ENCODE measurements at regions not wholly inside any gene's neighbourhood (a gene's known extent, or its start where the extent isn't known, plus 50 kb on each side); places are given as distances from the start of the nearest gene placed in this dataset.

GRCh38 chr11:25602149-25602548, 729.8 kb upstream of the ANO3 start:
- H3K27me3 ChIP-seq (ENCODE audit: control insufficient read depth, insufficient read depth, low read length), result no peaks in the 10 kb centered on the region
- TF ChIP-seq REST (IDR thresholded peaks at IDR 0.05; ENCODE audit: insufficient read depth in 1 of 2, low read depth in 2 of 2, low read length in 1 of 2) (no peak), POLR2AphosphoS5 (IDR thresholded peaks at IDR 0.05; ENCODE audit: low read depth, low read length) (no peak), CTCF (IDR thresholded peaks at IDR 0.05) (no peak), SIN3A (IDR thresholded peaks at IDR 0.05; ENCODE audit: borderline replicate concordance, insufficient read depth, low read depth, low read length) (no peak), TCF7L2 (IDR thresholded peaks at IDR 0.05; ENCODE audit: low read depth, low read length) (no peak)
- no peak overlapping the region for H3K4me3 ChIP-seq (ENCODE audit: low read depth in 2 of 2, low read length in 2 of 2)
- H3K4me1 ChIP-seq (ENCODE audit: control insufficient read depth, insufficient read depth, low read length), result no peaks in the 10 kb centered on the region
- DNase-seq (ENCODE audit: low read depth, low spot score) (no peak), ATAC-seq (no peak)
- ChIA-PET CTCF (no interaction called here), POLR2A (no interaction called here)
- no peaks in the 10 kb centered on the region for H3K9me3 ChIP-seq (ENCODE audit: control insufficient read depth, insufficient read depth, low read depth, low read length)
- BruUV-seq (replicated peaks), result no TSS peak
- H3K36me3 ChIP-seq (ENCODE audit: control insufficient read depth, insufficient read depth, low read length), result no peaks in the 10 kb centered on the region
- in situ Hi-C loops (cut with HindIII; ENCODE audit: low pct_unique_long_range_greater_than_20kb, low sequenced_read_pairs), result no loop called here
- intact Hi-C loops (cut with micrococcal nuclease; ENCODE audit: unreplicated experiment), result no loop called here
- H3K27ac ChIP-seq (ENCODE audit: low read length), result no peak overlapping the region

GRCh38 chr11:25602959-25603358, 729.0 kb upstream of the ANO3 start:
- BruUV-seq (replicated peaks), result no TSS peak
- TF ChIP-seq POLR2AphosphoS5 (IDR thresholded peaks at IDR 0.05; ENCODE audit: low read depth, low read length), result no peak
- in situ Hi-C loops (cut with HindIII; ENCODE audit: low pct_unique_long_range_greater_than_20kb, low sequenced_read_pairs) (no loop called here), intact Hi-C loops (cut with micrococcal nuclease; ENCODE audit: unreplicated experiment) (no loop called here)
- Histone ChIP-seq H3K27ac (ENCODE audit: low read length) (no peak overlapping the region), H3K4me3 (ENCODE audit: low read depth in 2 of 2, low read length in 2 of 2) (no peak overlapping the region), H3K4me1 (ENCODE audit: control insufficient read depth, insufficient read depth, low read length) (no peaks in the 10 kb centered on the region), H3K9me3 (ENCODE audit: control insufficient read depth, insufficient read depth, low read depth, low read length) (no peaks in the 10 kb centered on the region), H3K27me3 (ENCODE audit: control insufficient read depth, insufficient read depth, low read length) (no peaks in the 10 kb centered on the region), H3K36me3 (ENCODE audit: control insufficient read depth, insufficient read depth, low read length) (no peaks in the 10 kb centered on the region)
- ChIA-PET CTCF (no interaction called here), POLR2A (no interaction called here)
- ATAC-seq (no peak), DNase-seq (ENCODE audit: low read depth, low spot score) (no peak)

GRCh38 chr11:25612806-25613205, 719.1 kb upstream of the ANO3 start:
- in situ Hi-C loops (cut with HindIII; ENCODE audit: low pct_unique_long_range_greater_than_20kb, low sequenced_read_pairs), result no loop called here
- H3K27ac ChIP-seq (ENCODE audit: low read length), result no peak overlapping the region

More at GRCh38 chr11:25612806-25613205, 719.1 kb upstream of the ANO3 start:
- no peaks in the 10 kb centered on the region for H3K4me1 ChIP-seq (ENCODE audit: control insufficient read depth, insufficient read depth, low read length)
- CTCF ChIA-PET, result no interaction called here
- no peaks in the 10 kb centered on the region for H3K27me3 ChIP-seq (ENCODE audit: control insufficient read depth, insufficient read depth, low read length)
- H3K9me3 ChIP-seq (ENCODE audit: control insufficient read depth, insufficient read depth, low read depth, low read length), result no peaks in the 10 kb centered on the region
- ATAC-seq, result no peak
- POLR2A ChIA-PET, result no interaction called here
- DNase-seq (ENCODE audit: low read depth, low spot score), result no peak
- intact Hi-C loops (cut with micrococcal nuclease; ENCODE audit: unreplicated experiment), result no loop called here
- TF ChIP-seq CTCF (IDR thresholded peaks at IDR 0.05) (no peak), POLR2AphosphoS5 (IDR thresholded peaks at IDR 0.05; ENCODE audit: low read depth, low read length) (no peak), TCF7L2 (IDR thresholded peaks at IDR 0.05; ENCODE audit: low read depth, low read length) (no peak)
- no peaks in the 10 kb centered on the region for H3K36me3 ChIP-seq (ENCODE audit: control insufficient read depth, insufficient read depth, low read length)
- no peak overlapping the region for H3K4me3 ChIP-seq (ENCODE audit: low read depth in 2 of 2, low read length in 2 of 2)
- no TSS peak for BruUV-seq (replicated peaks)
